HUES64 (cell line): ENCODE measurements at regions not wholly inside any gene's neighbourhood (a gene's known extent, or its start where the extent isn't known, plus 50 kb on each side); places are given as distances from the start of the nearest gene placed in this dataset.

Experiments used
- H3K27ac ChIP-seq: 2 replicates; pipeline ENCODE4 v1.7.0; 2013; ENCODE audit warnings: low read depth, low read length, inconsistent platforms
- H3K27me3 ChIP-seq: 2 replicates; pipeline ENCODE4 v1.6.1; 2013; ENCODE audit warnings: mild to moderate bottlenecking, low read length; ENCODE audit not compliant: insufficient read depth
- H3K36me3 ChIP-seq: 2 replicates; pipeline ENCODE4 v1.6.1; 2013; ENCODE audit warnings: mild to moderate bottlenecking, low read length; ENCODE audit not compliant: insufficient read depth
- H3K4me1 ChIP-seq: 2 replicates; pipeline ENCODE4 v1.6.1; 2013; ENCODE audit warnings: mild to moderate bottlenecking, low read length, moderate library complexity; ENCODE audit not compliant: insufficient read depth
- H3K4me3 ChIP-seq: 2 replicates; pipeline ENCODE4 v1.5.1; 2013; ENCODE audit warnings: mild to moderate bottlenecking, low read length, moderate library complexity
- H3K9ac ChIP-seq: 2 replicates; pipeline ENCODE4 v1.6.1; 2013; ENCODE audit warnings: mild to moderate bottlenecking, low read depth, low read length
- H3K9me3 ChIP-seq: 2 replicates; pipeline ENCODE4 v1.6.1; 2013; ENCODE audit warnings: low read depth, low read length; ENCODE audit not compliant: insufficient read depth
- WGBS: fragments of 150-250, 120-280 bp; methylation state at CpG from one replicate; pipeline ENCODE4 v1.1.7; 2013; ENCODE audit warnings: missing lambda C conversion rate; 5-methylcytosine and 5-hydroxymethylcytosine counted together

- peaks cover 23% of the 10 kb centered on the region for H3K4me1 ChIP-seq
- no peaks in the 10 kb centered on the region for H3K36me3 ChIP-seq
- H3K9ac ChIP-seq, result 0 out of 2 replicates have a peak overlapping the region, but pooled peaks have one; percentile 1
- WGBS, result 86% methylated on average over 11 of the region's 11 CpGs
- H3K27ac ChIP-seq, result no peak overlapping the region
- no peak overlapping the region for H3K4me3 ChIP-seq
- no peaks in the 10 kb centered on the region for H3K27me3 ChIP-seq
- peaks cover 7% of the 10 kb centered on the region for H3K9me3 ChIP-seq
Measured at GRCh38 chr10:125513429-125514182, 169.4 kb downstream of the TEX36 start.

GRCh38 chr10:125510998-125511397 is 172.0 kb downstream of the TEX36 start:
- no peaks in the 10 kb centered on the region for H3K27me3 ChIP-seq
- peaks cover 23% of the 10 kb centered on the region for H3K4me1 ChIP-seq
- H3K27ac ChIP-seq, result no peak overlapping the region
- H3K4me3 ChIP-seq, result no peak overlapping the region
- H3K9me3 ChIP-seq, result peaks cover 7% of the 10 kb centered on the region
- no peaks in the 10 kb centered on the region for H3K36me3 ChIP-seq
- H3K9ac ChIP-seq, result no peak overlapping the region
- WGBS, result 94% methylated on average over 9 of the region's 9 CpGs

- Histone ChIP-seq H3K36me3 (no peaks in the 10 kb centered on the region), H3K27me3 (no peaks in the 10 kb centered on the region), H3K4me3 (no peak overlapping the region), H3K4me1 (no peaks in the 10 kb centered on the region), H3K9me3 (peaks cover 7% of the 10 kb centered on the region), H3K27ac (no peak overlapping the region), H3K9ac (no peak overlapping the region)
- WGBS, result 93% methylated on average over 3 of the region's 3 CpGs
Measured at GRCh38 chr10:125505648-125506047, 177.3 kb downstream of the TEX36 start.

- Histone ChIP-seq H3K4me1 (no peaks in the 10 kb centered on the region), H3K4me3 (no peak overlapping the region)
- 96% methylated on average over 8 of the region's 8 CpGs for WGBS
Measured at GRCh38 chr10:125502276-125502675, 180.7 kb downstream of the TEX36 start.

GRCh38 chr10:125495386-125495785 is 187.6 kb downstream of the TEX36 start:
- no peak overlapping the region for H3K9ac ChIP-seq
- H3K4me1 ChIP-seq, result no peaks in the 10 kb centered on the region
- 93% methylated on average over 3 of the region's 4 CpGs for WGBS
- no peak overlapping the region for H3K4me3 ChIP-seq
- H3K36me3 ChIP-seq, result no peaks in the 10 kb centered on the region
- H3K9me3 ChIP-seq, result no peaks in the 10 kb centered on the region
- H3K27ac ChIP-seq, result no peak overlapping the region
- no peaks in the 10 kb centered on the region for H3K27me3 ChIP-seq

More at GRCh38 chr10:125502276-125502675, 180.7 kb downstream of the TEX36 start:
- Histone ChIP-seq H3K9ac (no peak overlapping the region), H3K27ac (no peak overlapping the region), H3K9me3 (no peaks in the 10 kb centered on the region), H3K27me3 (no peaks in the 10 kb centered on the region), H3K36me3 (no peaks in the 10 kb centered on the region)

GRCh38 chr10:125494651-125495239 is 188.2 kb downstream of the TEX36 start:
- WGBS, result 93% methylated on average over 10 of the region's 10 CpGs
- H3K27ac ChIP-seq, result no peak overlapping the region

GRCh38 chr10:125491381-125491780 is 191.6 kb downstream of the TEX36 start:
- H3K9me3 ChIP-seq, result no peaks in the 10 kb centered on the region
- H3K9ac ChIP-seq, result no peak overlapping the region
- H3K4me3 ChIP-seq, result no peak overlapping the region
- H3K27me3 ChIP-seq, result no peaks in the 10 kb centered on the region
- H3K36me3 ChIP-seq, result no peaks in the 10 kb centered on the region
- peaks cover 3% of the 10 kb centered on the region; the same call in 1 of the 2 replicates for H3K4me1 ChIP-seq
- 80% methylated on average over 1 of the region's 2 CpGs for WGBS
- H3K27ac ChIP-seq, result no peak overlapping the region

More at GRCh38 chr10:125494651-125495239, 188.2 kb downstream of the TEX36 start:
- no peaks in the 10 kb centered on the region for H3K27me3 ChIP-seq
- H3K9me3 ChIP-seq, result no peaks in the 10 kb centered on the region
- no peaks in the 10 kb centered on the region for H3K36me3 ChIP-seq
- no peak overlapping the region for H3K9ac ChIP-seq
- H3K4me1 ChIP-seq, result no peaks in the 10 kb centered on the region
- no peak overlapping the region for H3K4me3 ChIP-seq

- Histone ChIP-seq H3K27me3 (no peaks in the 10 kb centered on the region), H3K9me3 (no peaks in the 10 kb centered on the region), H3K36me3 (no peaks in the 10 kb centered on the region), H3K4me1 (peaks cover 3% of the 10 kb centered on the region; the same call in 1 of the 2 replicates), H3K27ac (no peak overlapping the region), H3K4me3 (no peak overlapping the region), H3K9ac (no peak overlapping the region)
- 69% methylated on average over 6 of the region's 6 CpGs for WGBS
Measured at GRCh38 chr10:125489731-125490130, 193.2 kb downstream of the TEX36 start.

- Histone ChIP-seq H3K4me1 (peaks cover 20% of the 10 kb centered on the region), H3K4me3 (no peak overlapping the region), H3K27ac (no peak overlapping the region), H3K9me3 (no peaks in the 10 kb centered on the region), H3K27me3 (no peaks in the 10 kb centered on the region), H3K9ac (no peak overlapping the region), H3K36me3 (no peaks in the 10 kb centered on the region)
- 97% methylated on average over 4 of the region's 4 CpGs for WGBS
Measured at GRCh38 chr10:125485665-125486064, 197.3 kb downstream of the TEX36 start.

GRCh38 chr10:125484035-125484732 is 198.8 kb downstream of the TEX36 start:
- Histone ChIP-seq H3K4me3 (no peak overlapping the region), H3K9me3 (no peaks in the 10 kb centered on the region), H3K4me1 (peaks cover 17% of the 10 kb centered on the region), H3K27ac (no peak overlapping the region), H3K36me3 (no peaks in the 10 kb centered on the region), H3K9ac (no peak overlapping the region), H3K27me3 (no peaks in the 10 kb centered on the region)
- WGBS, result no CpG with 5 or more reads among the region's 1 CpG

GRCh38 chr10:125482637-125483036 is 200.3 kb downstream of the TEX36 start:
- Histone ChIP-seq H3K4me1 (peaks cover 17% of the 10 kb centered on the region), H3K27me3 (no peaks in the 10 kb centered on the region), H3K4me3 (no peak overlapping the region), H3K9me3 (no peaks in the 10 kb centered on the region), H3K9ac (no peak overlapping the region), H3K27ac (0 out of 2 replicates have a peak overlapping the region, but pooled peaks have one; percentile 12), H3K36me3 (no peaks in the 10 kb centered on the region)
- 76% methylated on average over 3 of the region's 5 CpGs for WGBS
